GM12873 (cell line): ENCODE measurements at regions not wholly inside any gene's neighbourhood (a gene's known extent, or its start where the extent isn't known, plus 50 kb on each side); places are given as distances from the start of the nearest gene placed in this dataset.

Experiments
- TF ChIP-seq, protein P1 (sequence below): IDR thresholded peaks from 2 replicates; pipeline ENCODE4 v1.5.1; 2012; ENCODE audit warnings: low read depth, mild to moderate bottlenecking, moderate library complexity, low read length, control low read depth; ENCODE audit not compliant: insufficient read depth; ENCODE audit errors: missing control alignments

DNA sequence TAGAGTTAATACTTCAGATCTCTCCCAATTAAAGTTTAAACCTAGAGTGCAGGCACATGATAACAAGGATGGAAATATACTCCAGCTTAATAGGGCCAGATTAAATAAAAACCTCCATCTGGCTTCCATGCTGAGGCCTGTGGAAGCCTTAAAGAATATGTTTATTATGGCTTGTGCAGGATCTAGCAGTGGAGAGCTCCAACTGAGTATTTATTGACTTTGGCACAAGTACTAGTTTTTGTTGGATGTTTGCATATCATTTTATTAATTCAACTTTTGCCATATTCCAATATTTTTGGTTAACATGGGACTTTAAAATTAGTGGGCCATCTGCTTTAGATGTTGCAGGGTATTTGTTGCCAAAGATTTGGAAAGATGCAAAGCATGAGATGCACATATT lies 860.4 kb upstream of the SOX11 start:
- TF ChIP-seq, protein P1, sequence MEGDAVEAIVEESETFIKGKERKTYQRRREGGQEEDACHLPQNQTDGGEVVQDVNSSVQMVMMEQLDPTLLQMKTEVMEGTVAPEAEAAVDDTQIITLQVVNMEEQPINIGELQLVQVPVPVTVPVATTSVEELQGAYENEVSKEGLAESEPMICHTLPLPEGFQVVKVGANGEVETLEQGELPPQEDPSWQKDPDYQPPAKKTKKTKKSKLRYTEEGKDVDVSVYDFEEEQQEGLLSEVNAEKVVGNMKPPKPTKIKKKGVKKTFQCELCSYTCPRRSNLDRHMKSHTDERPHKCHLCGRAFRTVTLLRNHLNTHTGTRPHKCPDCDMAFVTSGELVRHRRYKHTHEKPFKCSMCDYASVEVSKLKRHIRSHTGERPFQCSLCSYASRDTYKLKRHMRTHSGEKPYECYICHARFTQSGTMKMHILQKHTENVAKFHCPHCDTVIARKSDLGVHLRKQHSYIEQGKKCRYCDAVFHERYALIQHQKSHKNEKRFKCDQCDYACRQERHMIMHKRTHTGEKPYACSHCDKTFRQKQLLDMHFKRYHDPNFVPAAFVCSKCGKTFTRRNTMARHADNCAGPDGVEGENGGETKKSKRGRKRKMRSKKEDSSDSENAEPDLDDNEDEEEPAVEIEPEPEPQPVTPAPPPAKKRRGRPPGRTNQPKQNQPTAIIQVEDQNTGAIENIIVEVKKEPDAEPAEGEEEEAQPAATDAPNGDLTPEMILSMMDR, result no peak

DNA sequence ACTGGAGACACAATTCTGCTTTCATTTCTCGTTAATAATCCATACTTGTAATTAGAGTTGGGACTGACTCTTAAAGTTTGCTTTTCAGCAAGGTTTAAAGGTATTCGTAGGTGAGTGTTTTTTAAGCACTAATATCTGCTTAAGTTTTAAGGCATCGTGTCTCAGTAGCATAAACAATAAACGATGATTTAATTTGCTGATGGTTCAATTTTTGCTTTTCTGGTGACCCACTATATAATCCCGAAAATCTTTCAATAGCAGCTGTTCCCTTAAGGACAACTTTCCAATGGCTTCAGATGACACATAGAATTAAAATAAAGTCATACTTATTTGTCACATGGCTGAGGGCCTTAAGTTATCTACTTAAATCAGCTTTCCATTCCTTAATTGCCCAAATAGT lies 859.5 kb upstream of the SOX11 start:
- TF ChIP-seq, protein P1, result no peak

DNA sequence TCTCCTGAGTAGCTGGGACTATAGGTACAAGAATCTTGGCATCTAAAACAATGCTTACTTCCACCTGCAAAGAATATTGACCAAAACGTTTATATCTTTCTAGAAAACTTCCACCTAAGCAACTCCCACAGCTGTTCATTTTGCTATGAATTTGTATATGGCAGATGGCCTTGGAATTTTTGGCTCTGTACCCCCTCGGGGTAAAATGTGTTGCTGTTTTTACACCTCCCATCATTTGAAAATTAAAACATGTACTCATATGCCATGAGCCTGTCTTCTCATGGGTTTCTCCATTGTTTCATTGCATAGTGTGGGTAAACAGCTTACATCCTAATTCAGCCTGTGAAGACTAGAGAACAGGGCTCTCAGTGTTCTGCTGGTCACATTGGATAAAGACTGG lies 853.6 kb upstream of the SOX11 start:
- TF ChIP-seq, protein P1, result no peak

DNA sequence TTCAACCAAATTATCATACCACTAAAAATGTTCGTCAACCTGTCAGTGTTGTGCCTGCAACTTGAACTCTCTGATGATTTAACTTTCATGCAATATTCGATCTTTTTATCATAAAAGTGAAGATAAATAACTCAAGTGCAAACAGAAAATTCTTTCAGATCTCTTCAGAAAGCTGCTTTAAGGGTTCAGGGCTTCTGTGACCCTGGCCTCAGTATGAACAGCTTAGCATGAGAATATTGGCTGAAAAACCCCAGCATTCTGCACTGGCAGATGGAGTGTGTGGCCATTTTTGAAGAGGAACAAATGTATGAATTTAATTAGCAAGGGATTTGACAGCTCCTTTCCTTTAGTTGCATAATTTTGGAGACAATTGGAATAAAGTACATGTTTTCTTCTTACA lies 851.4 kb upstream of the SOX11 start:
- TF ChIP-seq, protein P1, result no peak

DNA sequence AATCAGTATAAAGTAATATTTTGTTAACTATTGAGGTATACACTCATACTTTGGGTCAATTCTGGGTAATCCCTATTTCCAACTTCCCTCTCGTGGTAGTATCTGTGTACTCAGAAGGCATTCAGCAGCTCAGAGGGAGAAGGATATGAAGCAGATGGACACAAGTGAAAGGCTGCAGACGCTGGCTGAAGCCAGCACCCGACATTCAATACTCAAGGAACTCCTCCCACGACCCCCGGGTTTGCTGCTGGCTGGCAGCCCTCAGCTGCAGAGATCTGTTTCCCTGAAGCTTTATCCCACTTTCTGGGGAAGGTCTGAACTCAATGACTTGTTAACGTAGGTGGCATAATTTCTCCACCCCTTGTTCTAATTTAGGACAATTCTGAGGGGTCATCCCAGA lies 847.3 kb upstream of the SOX11 start:
- TF ChIP-seq, protein P1, result no peak

DNA sequence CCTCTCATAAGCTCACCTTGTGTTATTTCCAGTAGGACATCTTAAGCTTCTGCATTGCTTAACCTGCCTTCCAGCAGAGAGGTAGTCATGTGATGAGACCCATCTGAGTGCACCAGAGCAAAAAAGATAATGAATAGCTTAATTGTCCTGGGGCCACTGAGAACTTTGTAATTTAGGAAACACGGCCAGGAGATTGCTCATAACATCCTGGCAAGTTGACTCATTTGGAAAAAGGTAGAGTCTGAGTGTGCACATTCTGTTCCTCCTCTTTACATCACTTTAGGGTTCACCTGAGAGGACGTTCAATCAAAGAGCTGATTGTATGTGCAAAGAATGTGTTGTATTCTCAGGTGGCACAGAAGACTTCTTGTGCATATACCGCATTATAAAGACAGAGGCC lies 830.2 kb upstream of the SOX11 start:
- TF ChIP-seq, protein P1, result no peak

DNA sequence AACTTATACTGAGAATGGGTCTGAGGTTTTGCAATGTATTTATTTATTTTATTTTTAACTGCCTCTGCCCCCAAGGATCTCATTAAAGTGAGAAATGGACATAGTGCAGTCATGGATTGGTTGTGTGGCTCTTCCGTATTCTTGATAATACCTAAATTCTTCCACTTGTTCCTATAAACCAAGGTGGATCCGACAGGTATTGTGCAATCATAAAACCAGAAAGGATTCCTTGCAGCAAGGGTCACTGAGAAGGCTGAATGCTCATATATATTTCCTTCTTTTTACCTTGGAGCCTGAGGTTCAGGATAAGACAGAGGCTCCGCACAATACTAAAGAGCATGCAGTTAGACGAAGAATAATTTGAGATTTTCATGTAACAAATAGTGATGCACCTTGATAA lies 826.0 kb upstream of the SOX11 start:
- TF ChIP-seq, protein P1, result no peak
